LNCAP (cell line): ENCODE measurements at regions not wholly inside any gene's neighbourhood (a gene's known extent, or its start where the extent isn't known, plus 50 kb on each side); places are given as distances from the start of the nearest gene placed in this dataset.

Experiments
- CTCF ChIP-seq: fragments of 450-650 bp; IDR thresholded peaks from 2 replicates; pipeline ENCODE4 v1.5.1; 2017; ENCODE audit warnings: mild to moderate bottlenecking

GRCh38 chr3:73213896-73214295 lies 152.4 kb downstream of the EBLN2 start:
- no peak for TF ChIP-seq CTCF

GRCh38 chr3:73214846-73215245 lies 153.4 kb downstream of the EBLN2 start:
- no peak for TF ChIP-seq CTCF

- no peak for TF ChIP-seq CTCF
These were observed 153.8 kb downstream of the EBLN2 start for GRCh38 chr3:73215281-73215680.

- no peak for TF ChIP-seq CTCF
These were observed 154.4 kb downstream of the EBLN2 start for GRCh38 chr3:73215901-73216300.

- no peak for TF ChIP-seq CTCF
These were observed 154.9 kb downstream of the EBLN2 start for GRCh38 chr3:73216310-73216709.

GRCh38 chr3:73222126-73222525 lies 160.7 kb downstream of the EBLN2 start:
- no peak for TF ChIP-seq CTCF

GRCh38 chr3:73225146-73225855 lies 163.8 kb downstream of the EBLN2 start:
- no peak for TF ChIP-seq CTCF

GRCh38 chr3:73225991-73226390 lies 164.5 kb downstream of the EBLN2 start:
- no peak for TF ChIP-seq CTCF
